H1 (cell line): ENCODE measurements at regions not wholly inside any gene's neighbourhood (a gene's known extent, or its start where the extent isn't known, plus 50 kb on each side); places are given as distances from the start of the nearest gene placed in this dataset.

Experiments used
- CTCF ChIA-PET: fragments of 300-600 bp; sonication (Branson Sonifier 250); formaldehyde crosslinking; loops from one replicate; lab custom pipeline; 2021; ENCODE audit not compliant: partially characterized antibody; lab: Charles Lee
- POLR2A ChIA-PET: fragments of 300-600 bp; sonication (Branson Sonifier 250); formaldehyde crosslinking; loops from one replicate; lab custom pipeline; 2021; ENCODE audit warnings: inconsistent platforms; ENCODE audit not compliant: partially characterized antibody; lab: Charles Lee
- DNase-seq, 2 experiments: peaks; one replicate each; pipeline versions ENCODE4 v3.0.0 to v3.0.0-alpha.2; 2010 to 2022; ENCODE audit warnings: low spot score in 2 of 2, low read depth in 1 of 2, mixed read lengths in 1 of 2
- FAIRE-seq: peaks from 2 replicates; lab custom pipeline; 2011; peaks lifted over from hg19 to GRCh38; lab: Jason Lieb, UNC
- H2AFZ ChIP-seq: 2 replicates; pipeline ENCODE4 v1.8.1; 2012; ENCODE audit warnings: low read length, inconsistent platforms
- H2AK5ac ChIP-seq: 2 replicates; pipeline ENCODE4 v1.6.1; 2013; ENCODE audit warnings: low read depth, low read length
- H2BK120ac ChIP-seq: replicated peaks from 2 replicates; pipeline ENCODE3; 2013; ENCODE audit warnings: low read depth, low read length, inconsistent platforms
- H2BK12ac ChIP-seq: 2 replicates; pipeline ENCODE4 v1.6.1; 2013; ENCODE audit warnings: low read depth, low read length
- H2BK15ac ChIP-seq: 2 replicates; pipeline ENCODE4 v1.6.1; 2013; ENCODE audit warnings: low read length
- H2BK20ac ChIP-seq: 2 replicates; pipeline ENCODE4 v1.6.1; 2013; ENCODE audit warnings: low read length
- H2BK5ac ChIP-seq: 2 replicates; pipeline ENCODE4 v1.6.1; 2013; ENCODE audit warnings: low read depth, low read length
- H3K14ac ChIP-seq: 2 replicates; pipeline ENCODE4 v1.6.1; 2013; ENCODE audit warnings: inconsistent platforms; ENCODE audit not compliant: insufficient read length
- H3K18ac ChIP-seq: 2 replicates; pipeline ENCODE4 v1.6.1; 2013; ENCODE audit warnings: low read length; ENCODE audit errors: extremely low read depth
- H3K23ac ChIP-seq: 2 replicates; pipeline ENCODE4 v1.6.1; 2013; ENCODE audit warnings: inconsistent platforms; ENCODE audit not compliant: insufficient read length
- H3K23me2 ChIP-seq: 2 replicates; pipeline ENCODE4 v1.6.1; 2013; ENCODE audit warnings: low read depth, low read length
- H3K27ac ChIP-seq: 2 replicates; pipeline ENCODE4 v1.6.1; 2011; ENCODE audit warnings: low read depth, low read length, inconsistent platforms
- H3K27me3 ChIP-seq, 4 experiments: replicated peaks in 1 of 4; 1 replicate in 1 of 4; 2 replicates in 3 of 4; pipeline versions ENCODE4 v1.6.1 to v1.8.1; 2011 to 2013; ENCODE audit warnings: low read length in 3 of 4, mild to moderate bottlenecking in 3 of 4, inconsistent platforms in 2 of 4, mixed read lengths in 2 of 4, moderate library complexity in 1 of 4; ENCODE audit not compliant: control insufficient read depth in 3 of 4, insufficient read depth in 3 of 4; ENCODE audit errors: extremely low read depth in 1 of 4
- H3K36me3 ChIP-seq, 4 experiments: 2 replicates each; pipeline versions ENCODE4 v1.6.1 to v1.8.1; 2011 to 2013; ENCODE audit warnings: mild to moderate bottlenecking in 4 of 4, low read length in 3 of 4, moderate library complexity in 2 of 4, control low read depth in 1 of 4, inconsistent platforms in 1 of 4; ENCODE audit not compliant: insufficient read depth in 4 of 4, control insufficient read depth in 2 of 4
- H3K4ac ChIP-seq: replicated peaks from 2 replicates; pipeline ENCODE3; 2013; ENCODE audit warnings: low read length, low read depth, mixed read lengths, inconsistent platforms; ENCODE audit not compliant: insufficient read length
- H3K4me1 ChIP-seq, 4 experiments: replicated peaks in 1 of 4; 1 replicate in 1 of 4; 2 replicates in 3 of 4; pipeline versions ENCODE4 v1.6.1 to v1.8.1; 2011 to 2013; ENCODE audit warnings: low read length in 3 of 4, inconsistent platforms in 2 of 4, mixed read lengths in 1 of 4; ENCODE audit not compliant: insufficient read depth in 4 of 4, control insufficient read depth in 3 of 4
- H3K4me2 ChIP-seq, 2 experiments: 2 replicates each; pipeline versions ENCODE4 v1.6.1 to v1.8.1; 2011 to 2013; ENCODE audit warnings: low read depth in 2 of 2, low read length in 2 of 2, control low read depth in 1 of 2, inconsistent platforms in 1 of 2, mild to moderate bottlenecking in 1 of 2; ENCODE audit not compliant: insufficient read depth in 1 of 2
- H3K4me3 ChIP-seq, 4 experiments: fragments of 200-600, 300-600 bp in 1 of 4; sonication (generic), shearing (Covaris generic), sonication (Bioruptor Twin) in 1 of 4; 2 replicates each; pipeline versions ENCODE4 v1.5.1 to v1.8.1; 2011 to 2016; ENCODE audit warnings: low read length in 4 of 4, low read depth in 3 of 4, control low read depth in 2 of 4, inconsistent platforms in 2 of 4, mild to moderate bottlenecking in 2 of 4, mixed read lengths in 1 of 4, moderate library complexity in 1 of 4; ENCODE audit not compliant: insufficient read depth in 2 of 4; ENCODE audit errors: extremely low read depth in 1 of 4
- H3K56ac ChIP-seq: replicated peaks from 2 replicates; pipeline ENCODE3; 2013; ENCODE audit warnings: low read depth, mild to moderate bottlenecking, mixed read lengths, low read length, inconsistent platforms; ENCODE audit not compliant: insufficient read length
- H3K79me1 ChIP-seq: 2 replicates; pipeline ENCODE4 v1.6.1; 2013; ENCODE audit warnings: low read depth, low read length, control low read depth
- H3K79me2 ChIP-seq, 2 experiments: 2 replicates each; pipeline versions ENCODE4 v1.6.1 to v1.8.1; 2012 to 2013; ENCODE audit warnings: low read length in 2 of 2, mild to moderate bottlenecking in 2 of 2, inconsistent platforms in 1 of 2; ENCODE audit not compliant: insufficient read depth in 2 of 2, control insufficient read depth in 1 of 2
- H3K9ac ChIP-seq, 4 experiments: replicated peaks in 1 of 4; 1 replicate in 1 of 4; 2 replicates in 3 of 4; pipeline versions ENCODE4 v1.6.1 to v1.8.1; 2011 to 2013; ENCODE audit warnings: low read depth in 3 of 4, low read length in 3 of 4, control low read depth in 2 of 4, mild to moderate bottlenecking in 2 of 4, moderate library complexity in 2 of 4, inconsistent platforms in 1 of 4; ENCODE audit errors: extremely low read depth in 1 of 4
- H3K9me3 ChIP-seq, 2 experiments: 2 replicates each; pipeline versions ENCODE4 v1.6.1 to v1.8.1; 2012 to 2013; ENCODE audit warnings: mild to moderate bottlenecking in 2 of 2, moderate library complexity in 2 of 2, control low read depth in 1 of 2, inconsistent platforms in 1 of 2, low read depth in 1 of 2, low read length in 1 of 2, mixed read lengths in 1 of 2; ENCODE audit not compliant: insufficient read depth in 2 of 2
- H4K20me1 ChIP-seq, 2 experiments: replicated peaks in 1 of 2; 2 replicates each; pipeline versions ENCODE3 to v1.8.1; 2011 to 2013; ENCODE audit warnings: inconsistent platforms in 2 of 2, low read length in 2 of 2, mild to moderate bottlenecking in 1 of 2; ENCODE audit not compliant: insufficient read depth in 2 of 2, control insufficient read depth in 1 of 2
- H4K5ac ChIP-seq: 2 replicates; pipeline ENCODE4 v1.6.1; 2013; ENCODE audit warnings: low read length, low read depth, mixed read lengths, inconsistent platforms; ENCODE audit not compliant: insufficient read length
- H4K8ac ChIP-seq: 2 replicates; pipeline ENCODE4 v1.8.0; 2013; ENCODE audit warnings: mild to moderate bottlenecking, moderate library complexity, low read length, inconsistent platforms; ENCODE audit not compliant: insufficient read depth; ENCODE audit errors: extremely low read depth
- H4K91ac ChIP-seq: replicated peaks from 2 replicates; pipeline ENCODE3; 2013; ENCODE audit warnings: low read length, mixed read lengths, inconsistent platforms; ENCODE audit not compliant: insufficient read length
- CBX8 ChIP-seq: fragments of 300-800, 300-1000 bp; sonication (generic); IDR thresholded peaks from 2 replicates; pipeline ENCODE4 v1.7.1; 2016; ENCODE audit warnings: low read depth, low read length, borderline replicate concordance
- CHD2 ChIP-seq: IDR thresholded peaks from 2 replicates; pipeline ENCODE4 v1.6.1; 2012; ENCODE audit warnings: low read length, improper control_type of control experiment
- CREB1 ChIP-seq: IDR thresholded peaks from 2 replicates; pipeline ENCODE4 v1.6.1; 2012; ENCODE audit warnings: inconsistent platforms
- EP300 ChIP-seq, 2 experiments: IDR thresholded peaks; 1 replicate in 1 of 2; 2 replicates in 1 of 2; pipeline ENCODE4 v1.6.1; 2011 to 2012; ENCODE audit warnings: low read depth in 2 of 2, low read length in 2 of 2, mild to moderate bottlenecking in 2 of 2, borderline replicate concordance in 1 of 2, inconsistent platforms in 1 of 2, moderate library complexity in 1 of 2
- FOSL1 ChIP-seq: IDR thresholded peaks from 2 replicates; pipeline ENCODE4 v1.6.1; 2011; ENCODE audit warnings: mild to moderate bottlenecking, low read depth, low read length, moderate library complexity; ENCODE audit not compliant: insufficient read depth
- KDM1A ChIP-seq: fragments of 200-600, 300-600 bp; sonication (generic); IDR thresholded peaks from 2 replicates; pipeline ENCODE4 v1.7.1; 2016; ENCODE audit warnings: mild to moderate bottlenecking, low read length, borderline replicate concordance
- MAFK ChIP-seq: IDR thresholded peaks from 2 replicates; pipeline ENCODE4 v1.6.1; 2012; ENCODE audit warnings: low read depth, mild to moderate bottlenecking, improper control_type of control experiment, low read length
- NRF1 ChIP-seq: IDR thresholded peaks from 2 replicates; pipeline ENCODE4 v1.6.1; 2011; ENCODE audit warnings: mild to moderate bottlenecking, low read depth, low read length, improper control_type of control experiment
- POLR2AphosphoS5 ChIP-seq: IDR thresholded peaks from 2 replicates; pipeline ENCODE4 v1.6.1; 2011; ENCODE audit warnings: low read depth, low read length
- RFX5 ChIP-seq: IDR thresholded peaks from 2 replicates; pipeline ENCODE4 v1.6.1; 2011; ENCODE audit warnings: low read depth, low read length, improper control_type of control experiment, borderline replicate concordance
- RXRA ChIP-seq: IDR thresholded peaks from 2 replicates; pipeline ENCODE4 v1.6.1; 2011; ENCODE audit warnings: low read depth, mild to moderate bottlenecking, low read length, moderate library complexity; ENCODE audit not compliant: insufficient read depth
- SP4 ChIP-seq: IDR thresholded peaks from 2 replicates; pipeline ENCODE4 v1.6.1; 2012; ENCODE audit warnings: low read length, inconsistent platforms
- TAF1 ChIP-seq: IDR thresholded peaks from 2 replicates; pipeline ENCODE4 v1.6.1; 2011; ENCODE audit warnings: mild to moderate bottlenecking, low read depth, low read length
- WGBS, 2 experiments: shearing (Covaris generic) in 1 of 2; methylation state at CpG; one replicate each; pipeline versions ENCODE4 v1.1.6 to v1.1.7; 2013 to 2015; ENCODE audit warnings: low lambda C conversion rate in 2 of 2, mixed read lengths in 2 of 2, inconsistent platforms in 1 of 2, low coverage in 1 of 2, missing lambda C conversion rate in 1 of 2; ENCODE audit not compliant: insufficient replicate concordance in 2 of 2, insufficient coverage in 1 of 2, insufficient read length in 1 of 2; ENCODE audit errors: extremely low coverage in 1 of 2, missing lambda C conversion rate in 1 of 2; 5-methylcytosine and 5-hydroxymethylcytosine counted together

GRCh38 chr15:62844564-62845240 lies 197.8 kb upstream of the TPM1 start:
- 89% methylated on average over 10 of the region's 10 CpGs; no CpG with 5 or more reads in 1 of the 2 experiments for WGBS, 2 experiments
- H2BK20ac ChIP-seq: no peak overlapping the region
- H2BK15ac ChIP-seq: no peak overlapping the region
- H3K79me2 ChIP-seq: no peaks in the 10 kb centered on the region
- no peak overlapping the region for H3K4me2 ChIP-seq
- no peaks in the 10 kb centered on the region for H3K79me1 ChIP-seq
- no peak overlapping the region for H4K8ac ChIP-seq
- no peak overlapping the region for H2AK5ac ChIP-seq
- DNase-seq: no peak
- no peaks in the 10 kb centered on the region for H3K23me2 ChIP-seq
- no peak overlapping the region for H4K5ac ChIP-seq
- POLR2A ChIA-PET: interaction anchor here (1.9 to 12.8 kb wide), 2 partner anchors 11 to 200 kb away, joined by 4 to 195 read pairs; partner anchors contain the start of gene TPM1
- no peak overlapping the region for H3K4me3 ChIP-seq
- no peak overlapping the region for H2BK5ac ChIP-seq
- CTCF ChIA-PET: interaction anchor here (0.5 to 7.2 kb wide), 8 partner anchors 12 to 618 kb away, joined by 3 to 58 read pairs (median 3); no protein-coding TSS in a partner anchor
- FAIRE-seq: no peak
- TF ChIP-seq SP4 (no peak), NRF1 (no peak), RXRA (no peak), CHD2 (no peak), EP300 (IDR thresholded peaks at IDR 0.05; ENCODE audit: borderline replicate concordance in 1 of 2, low read depth in 2 of 2, low read length in 2 of 2) (no peak), MAFK (no peak), RFX5 (no peak), POLR2AphosphoS5 (no peak), CBX8 (no peak), FOSL1 (no peak), CREB1 (no peak), KDM1A (no peak), TAF1 (no peak)
- 0 out of 8 replicates have a peak, but pooled peaks cover 0 to 5% (median 0%) of the 10 kb centered on the region in 4 experiments for H3K36me3 ChIP-seq
- no peak overlapping the region for H3K56ac ChIP-seq
- peaks cover 4 to 14% (median 11%) of the 10 kb centered on the region in 4 experiments; a peak in 6 of 7 replicates for H3K4me1 ChIP-seq
- H3K9ac ChIP-seq: no peak overlapping the region
- no peak overlapping the region for H2AFZ ChIP-seq
- no peak overlapping the region for H4K91ac ChIP-seq
- H2BK12ac ChIP-seq: no peak overlapping the region
- H3K14ac ChIP-seq: no peak overlapping the region
- H2BK120ac ChIP-seq: no peak overlapping the region
- H3K9me3 ChIP-seq: peaks cover 0 to 5% of the 10 kb centered on the region in 2 experiments; a peak in 1 of 4 replicates
- H3K18ac ChIP-seq: no peak overlapping the region
- no peak overlapping the region for H3K23ac ChIP-seq
- H4K20me1 ChIP-seq: no peaks in the 10 kb centered on the region
- H3K4ac ChIP-seq: no peak overlapping the region
- H3K27ac ChIP-seq: no peak overlapping the region
- H3K27me3 ChIP-seq: no peaks in the 10 kb centered on the region
